AG04449 (cell line): ENCODE measurements at regions not wholly inside any gene's neighbourhood (a gene's known extent, or its start where the extent isn't known, plus 50 kb on each side); places are given as distances from the start of the nearest gene placed in this dataset.

Experiments
- CTCF ChIA-PET: fragments of 350-600 bp; formaldehyde crosslinking; extraction: SDS; loops from one replicate; lab custom pipeline; 2021; ENCODE audit warnings: antibody characterized with exemption; lab: Yijun Ruan, JAX
- POLR2A ChIA-PET: fragments of 400-600, 350-600 bp; formaldehyde crosslinking; extraction: SDS; loops from one replicate; lab custom pipeline; 2020; ENCODE audit warnings: antibody characterized with exemption, inconsistent platforms; lab: Yijun Ruan, JAX
- DNase-seq: peaks from one replicate; pipeline ENCODE4 v3.0.0-alpha.2; 2010; ENCODE audit warnings: low read depth, low spot score
- H3K4me3 ChIP-seq: 2 replicates; pipeline ENCODE4 v1.5.1; 2011; ENCODE audit warnings: low read depth, mild to moderate bottlenecking, control low read depth, low read length
- TF ChIP-seq, protein P1 (sequence below): IDR thresholded peaks from one replicate; pipeline ENCODE4 v1.5.1; 2011; ENCODE audit warnings: mild to moderate bottlenecking, moderate library complexity, low read length, control low read depth, inconsistent platforms; ENCODE audit not compliant: insufficient read depth; ENCODE audit errors: missing control alignments

DNA sequence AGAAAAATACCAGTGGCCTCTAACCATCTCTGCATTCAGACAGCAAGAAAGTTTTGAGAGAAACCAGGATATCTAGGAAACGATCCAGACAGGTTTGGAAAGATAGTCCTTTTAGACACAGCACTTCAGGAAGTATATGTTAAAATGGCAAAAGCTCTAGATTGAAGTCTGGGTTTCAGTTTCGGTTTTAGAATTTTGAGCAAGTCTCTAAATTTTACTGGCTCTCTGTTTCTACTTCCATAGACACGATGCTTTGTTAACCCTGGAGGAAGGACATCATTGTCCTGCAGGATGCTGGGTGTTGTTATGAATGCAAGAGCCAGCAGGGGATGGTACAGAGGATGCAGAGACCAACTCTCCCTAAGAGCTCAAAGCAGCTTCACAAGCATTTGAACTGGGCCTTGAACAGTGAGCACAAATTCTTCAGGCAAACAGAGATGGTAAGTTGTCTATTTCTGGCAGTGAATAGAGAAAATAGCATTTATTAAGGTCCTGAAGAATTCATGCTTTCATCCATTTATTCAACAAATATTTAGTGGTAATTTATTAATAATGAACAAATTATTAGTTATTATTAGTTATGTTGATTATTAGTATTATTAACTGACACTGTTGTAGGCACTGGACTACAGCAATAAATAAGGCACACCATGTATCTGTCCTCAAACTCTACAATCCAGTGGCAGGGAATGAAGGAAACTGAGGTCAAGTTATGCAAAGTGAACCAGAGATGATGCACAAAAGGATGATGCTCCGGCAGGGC, 152.7 kb upstream of the NRP1 start:
- DNase-seq: no peak
- POLR2A ChIA-PET: no interaction called here
- CTCF ChIA-PET: interaction anchor here (1.1 kb wide), 1 partner anchor 199 kb away, joined by 3 read pairs; no protein-coding TSS in a partner anchor
- TF ChIP-seq, protein P1, sequence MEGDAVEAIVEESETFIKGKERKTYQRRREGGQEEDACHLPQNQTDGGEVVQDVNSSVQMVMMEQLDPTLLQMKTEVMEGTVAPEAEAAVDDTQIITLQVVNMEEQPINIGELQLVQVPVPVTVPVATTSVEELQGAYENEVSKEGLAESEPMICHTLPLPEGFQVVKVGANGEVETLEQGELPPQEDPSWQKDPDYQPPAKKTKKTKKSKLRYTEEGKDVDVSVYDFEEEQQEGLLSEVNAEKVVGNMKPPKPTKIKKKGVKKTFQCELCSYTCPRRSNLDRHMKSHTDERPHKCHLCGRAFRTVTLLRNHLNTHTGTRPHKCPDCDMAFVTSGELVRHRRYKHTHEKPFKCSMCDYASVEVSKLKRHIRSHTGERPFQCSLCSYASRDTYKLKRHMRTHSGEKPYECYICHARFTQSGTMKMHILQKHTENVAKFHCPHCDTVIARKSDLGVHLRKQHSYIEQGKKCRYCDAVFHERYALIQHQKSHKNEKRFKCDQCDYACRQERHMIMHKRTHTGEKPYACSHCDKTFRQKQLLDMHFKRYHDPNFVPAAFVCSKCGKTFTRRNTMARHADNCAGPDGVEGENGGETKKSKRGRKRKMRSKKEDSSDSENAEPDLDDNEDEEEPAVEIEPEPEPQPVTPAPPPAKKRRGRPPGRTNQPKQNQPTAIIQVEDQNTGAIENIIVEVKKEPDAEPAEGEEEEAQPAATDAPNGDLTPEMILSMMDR: peak; percentile 12
- no peak overlapping the region for H3K4me3 ChIP-seq

DNA sequence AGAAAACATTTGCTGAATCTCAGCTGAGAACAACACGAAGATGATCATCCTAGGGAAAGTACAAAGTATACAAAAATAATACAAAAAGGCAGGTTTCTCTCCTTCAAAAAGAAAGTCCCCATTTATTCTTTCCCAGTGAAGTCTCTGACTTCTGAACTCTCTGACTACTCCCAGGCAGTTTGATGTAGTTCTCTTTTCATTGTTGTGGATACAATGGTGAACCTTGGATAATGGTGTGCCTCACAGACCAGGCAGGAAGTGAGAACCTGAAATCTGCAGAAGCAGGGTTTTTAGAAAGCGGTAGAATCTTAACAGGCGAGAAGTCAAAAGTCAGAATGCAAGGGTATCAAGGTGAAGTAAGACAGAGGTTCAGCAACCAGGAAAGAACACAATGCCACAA, 150.8 kb upstream of the NRP1 start:
- DNase-seq: no peak
- POLR2A ChIA-PET: no interaction called here
- no peak overlapping the region for H3K4me3 ChIP-seq
- CTCF ChIA-PET: interaction anchor here (1.3 kb wide), 1 partner anchor 1153 kb away, joined by 3 read pairs; no protein-coding TSS in a partner anchor
- TF ChIP-seq, protein P1: no peak

DNA sequence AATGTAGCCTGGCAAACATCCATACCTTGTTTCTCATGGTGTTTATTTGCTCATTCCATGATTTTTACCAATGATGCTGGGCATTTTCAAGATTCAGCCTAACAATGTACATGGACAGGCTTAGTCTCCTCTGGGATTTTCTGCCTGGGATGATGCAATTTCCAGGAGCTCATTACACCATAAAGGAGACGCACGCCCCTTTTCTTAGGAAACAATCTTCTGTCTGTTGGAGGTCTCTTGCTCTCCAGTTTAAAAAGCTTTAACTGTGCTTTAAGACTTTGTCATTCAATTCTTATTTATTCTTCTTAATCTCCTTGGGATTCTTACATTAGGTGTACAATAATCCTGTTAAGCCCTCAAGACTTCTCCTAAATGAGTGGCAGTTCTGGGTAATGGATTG, 150.3 kb upstream of the NRP1 start:
- ChIA-PET POLR2A (no interaction called here), CTCF (no interaction called here)
- no peak for DNase-seq
- TF ChIP-seq, protein P1: no peak
- H3K4me3 ChIP-seq: no peak overlapping the region

DNA sequence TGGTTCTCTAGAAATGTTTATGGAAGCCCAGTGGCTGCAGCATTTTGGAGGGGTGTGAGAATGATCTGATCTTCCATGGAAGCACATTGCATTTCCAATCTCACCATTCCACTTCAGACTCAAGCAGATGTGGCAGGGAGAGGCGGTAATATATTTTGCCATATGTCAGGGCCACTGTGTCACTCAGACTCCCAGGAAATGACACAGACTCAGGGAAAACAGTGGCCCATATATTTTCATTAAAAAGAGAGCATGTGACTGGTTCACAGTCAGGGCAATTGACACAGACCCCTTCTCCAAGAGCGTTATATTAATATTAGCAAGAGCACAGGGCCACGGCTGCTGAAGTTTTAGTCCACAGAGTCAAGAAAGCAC, 149.3 kb upstream of the NRP1 start:
- ChIA-PET CTCF (interaction anchor here (1.1 kb wide), 1 partner anchor 73 kb away, joined by 3 read pairs; no protein-coding TSS in a partner anchor), POLR2A (no interaction called here)
- TF ChIP-seq, protein P1: no peak
- DNase-seq: no peak
- no peak overlapping the region for H3K4me3 ChIP-seq

DNA sequence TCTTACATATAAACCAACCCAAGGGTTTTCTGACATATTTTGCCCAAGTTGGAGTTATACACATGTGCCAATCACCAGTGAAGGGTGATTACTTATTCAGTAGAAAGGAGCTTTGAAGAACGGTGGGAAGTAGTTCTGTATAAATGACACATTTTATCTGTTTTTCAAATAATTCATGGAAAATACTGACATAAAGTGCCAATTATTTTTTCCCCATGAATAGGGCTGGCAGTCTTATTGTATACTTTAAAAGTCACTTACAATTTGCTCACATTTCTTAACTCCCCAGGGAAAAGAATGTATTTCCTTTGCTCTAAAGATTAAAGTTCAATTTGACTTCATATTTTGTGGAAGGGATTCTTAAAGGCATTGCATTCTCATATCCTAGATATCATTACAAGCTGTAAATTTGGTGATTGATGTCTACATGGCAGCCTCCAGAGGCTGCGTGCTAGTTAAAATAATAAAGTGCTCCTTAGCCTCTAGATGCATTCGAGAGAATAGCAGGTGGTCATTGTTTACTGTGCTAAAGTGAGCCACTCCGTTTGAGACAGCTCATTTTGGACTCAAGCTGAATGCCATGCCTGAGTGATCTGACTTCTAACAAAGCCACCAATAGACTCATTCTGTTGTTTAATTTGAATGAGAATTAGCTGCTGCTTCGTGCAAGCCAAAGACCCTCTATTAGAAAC, 148.8 kb upstream of the NRP1 start:
- H3K4me3 ChIP-seq: no peak overlapping the region

More for the DNA sequence above, 148.8 kb upstream of the NRP1 start:
- CTCF ChIA-PET: interaction anchor here (1.1 kb wide), 1 partner anchor 73 kb away, joined by 3 read pairs; no protein-coding TSS in a partner anchor
- POLR2A ChIA-PET: interaction anchor here (0.6 kb wide), 1 partner anchor 33 kb away, joined by 4 read pairs; no protein-coding TSS in a partner anchor
- TF ChIP-seq, protein P1: no peak
- DNase-seq: no peak
